Naive thymus-derived CD4-positive, alpha-beta T cell (primary cell): ENCODE measurements at regions not wholly inside any gene's neighbourhood (a gene's known extent, or its start where the extent isn't known, plus 50 kb on each side); places are given as distances from the start of the nearest gene placed in this dataset.

Source experiments
- ATAC-seq: fragments of 150-1000 bp; cut with Tn5 transposase; 2 replicates; pipeline ENCODE4 v1.10.0; 2021; ENCODE audit warnings: mild to moderate bottlenecking, moderate library complexity
- CTCF ChIA-PET: fragments of 350-600 bp; sonication (Branson Sonifier 250); formaldehyde crosslinking; loops from one replicate; lab custom pipeline; 2021; ENCODE audit warnings: antibody characterized with exemption; lab: Charles Lee
- POLR2A ChIA-PET: fragments of 350-600 bp; sonication (Branson Sonifier 250); formaldehyde crosslinking; loops from one replicate; lab custom pipeline; 2021; ENCODE audit warnings: antibody characterized with exemption, inconsistent platforms; lab: Charles Lee
- DNase-seq, 9 donors: peaks; one replicate each; pipeline versions ENCODE4 v3.0.0 to v3.0.0-alpha.2; 2020 to 2022; ENCODE audit warnings: mixed read lengths in 1 of 9
- H3K27ac ChIP-seq: one replicate; pipeline ENCODE4 v1.7.0; 2013; ENCODE audit warnings: mild to moderate bottlenecking, low read depth, low read length, moderate library complexity
- H3K27me3 ChIP-seq, 2 donors: one replicate each; pipeline ENCODE4 v1.7.0; 2013; ENCODE audit warnings: low read length in 2 of 2, mild to moderate bottlenecking in 2 of 2, moderate library complexity in 2 of 2; ENCODE audit not compliant: control insufficient read depth in 2 of 2, insufficient read depth in 2 of 2
- H3K36me3 ChIP-seq, 3 experiments: 1 replicate in 2 of 3; 2 replicates in 1 of 3; pipeline ENCODE4 v1.7.0; 2013; ENCODE audit warnings: low read length in 3 of 3, mild to moderate bottlenecking in 3 of 3, moderate library complexity in 1 of 3; ENCODE audit not compliant: insufficient read depth in 3 of 3, control insufficient read depth in 2 of 3
- H3K4me1 ChIP-seq, 2 donors: one replicate each; pipeline ENCODE4 v1.7.0; 2013; ENCODE audit warnings: low read length in 2 of 2, mild to moderate bottlenecking in 2 of 2, moderate library complexity in 1 of 2; ENCODE audit not compliant: control insufficient read depth in 2 of 2, insufficient read depth in 2 of 2
- H3K4me3 ChIP-seq: 2 replicates; pipeline ENCODE4 v1.7.0; 2013; ENCODE audit warnings: mild to moderate bottlenecking, low read length
- H3K9me3 ChIP-seq, 3 experiments: 1 replicate in 2 of 3; 2 replicates in 1 of 3; pipeline ENCODE4 v1.7.0; 2013; ENCODE audit warnings: low read length in 3 of 3; ENCODE audit not compliant: control insufficient read depth in 2 of 3
- H3K27ac Mint-ChIP-seq, 9 donors: one replicate each; pipeline ENCODE4 v1.8.0; 2020 to 2022; ENCODE audit warnings: mixed read lengths in 9 of 9, mild to moderate bottlenecking in 8 of 9, moderate library complexity in 5 of 9, inconsistent platforms in 2 of 9
- H3K27me3 Mint-ChIP-seq, 5 donors: one replicate each; pipeline ENCODE4 v1.8.0; 2021 to 2022; ENCODE audit warnings: mixed read lengths in 5 of 5, mild to moderate bottlenecking in 1 of 5
- H3K36me3 Mint-ChIP-seq, 5 donors: one replicate each; pipeline ENCODE4 v1.8.0; 2020 to 2022; ENCODE audit warnings: mixed read lengths in 5 of 5, mild to moderate bottlenecking in 3 of 5, inconsistent platforms in 1 of 5
- H3K4me1 Mint-ChIP-seq, 7 donors: one replicate each; pipeline ENCODE4 v1.8.0; 2020 to 2022; ENCODE audit warnings: mixed read lengths in 7 of 7, mild to moderate bottlenecking in 3 of 7, inconsistent platforms in 1 of 7
- H3K4me3 Mint-ChIP-seq, 10 donors: one replicate each; pipeline ENCODE4 v1.8.0; 2020 to 2022; ENCODE audit warnings: mild to moderate bottlenecking in 10 of 10, mixed read lengths in 10 of 10, moderate library complexity in 6 of 10, inconsistent platforms in 2 of 10
- H3K9me3 Mint-ChIP-seq, 11 donors: one replicate each; pipeline ENCODE4 v1.8.0; 2020 to 2022; ENCODE audit warnings: mixed read lengths in 11 of 11, mild to moderate bottlenecking in 4 of 11, inconsistent platforms in 1 of 11, moderate library complexity in 1 of 11
- intact Hi-C, 2 donors: fragments of 100-400 bp; cut with micrococcal nuclease; formaldehyde crosslinking; loops; one replicate each; pipeline ENCODE4 v1.15.1; 2023

DNA sequence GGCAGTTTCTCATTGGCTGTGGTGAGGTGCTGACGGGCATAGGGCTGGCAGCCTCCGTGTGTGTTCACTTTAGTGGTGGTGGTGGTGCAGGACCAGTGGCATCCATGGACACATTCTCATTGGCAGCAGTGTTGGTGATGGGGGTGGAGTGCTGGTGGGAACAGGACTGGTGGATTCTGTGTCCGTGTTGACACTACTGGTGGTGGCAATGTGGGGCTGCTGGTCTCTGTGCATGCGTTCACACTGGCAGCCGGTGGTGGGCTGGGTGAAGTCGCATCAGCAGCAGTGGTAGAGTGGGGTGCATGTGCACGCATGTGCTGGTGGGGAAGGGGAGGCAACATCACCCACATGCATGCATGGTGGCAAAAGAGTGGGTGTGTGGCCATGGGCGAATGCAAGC lies 1471.4 kb upstream of the PCDH20 start:
- Mint-ChIP-seq H3K27ac (no peak overlapping the region), H3K9me3 (peaks cover 0 to 19% (median 5%) of the 10 kb centered on the region in 11 donors), H3K4me3 (no peak overlapping the region), H3K36me3 (peaks cover 0 to 3% (median 0%) of the 10 kb centered on the region in 5 donors), H3K4me1 (no peaks in the 10 kb centered on the region), H3K27me3 (no peaks in the 10 kb centered on the region)
- POLR2A ChIA-PET: no interaction called here
- DNase-seq (no peak), ATAC-seq (no peak)
- Histone ChIP-seq H3K36me3 (no peaks in the 10 kb centered on the region), H3K9me3 (no peaks in the 10 kb centered on the region), H3K4me1 (no peaks in the 10 kb centered on the region), H3K4me3 (no peak overlapping the region), H3K27me3 (no peaks in the 10 kb centered on the region), H3K27ac (no peak overlapping the region)
- CTCF ChIA-PET: no interaction called here
- intact Hi-C loops: no loop called here

DNA sequence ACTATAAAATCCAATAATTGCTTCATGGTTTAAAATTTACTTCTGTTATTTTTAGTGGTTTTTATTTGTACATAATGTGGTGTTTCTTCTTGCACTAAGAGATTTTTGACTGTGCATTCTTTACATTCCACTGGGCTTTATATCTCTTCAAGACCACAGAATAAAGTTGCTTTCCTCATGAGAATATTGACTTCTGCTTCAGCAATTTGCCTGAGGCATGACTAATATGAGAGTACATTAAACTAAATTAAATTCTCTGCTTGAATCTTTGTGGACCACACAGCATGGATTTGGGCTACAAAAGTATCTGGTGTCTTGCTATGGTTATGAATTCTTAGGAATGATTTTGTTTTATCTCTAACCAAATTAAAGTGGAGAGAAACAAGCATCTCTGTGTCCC lies 1463.4 kb upstream of the PCDH20 start:
- ATAC-seq (no peak), DNase-seq (no peak)
- Mint-ChIP-seq H3K36me3 (peaks cover 0 to 3% (median 0%) of the 10 kb centered on the region in 5 donors), H3K27ac (no peak overlapping the region), H3K9me3 (peaks cover 2 to 26% (median 10%) of the 10 kb centered on the region in 11 donors), H3K27me3 (no peaks in the 10 kb centered on the region), H3K4me3 (no peak overlapping the region), H3K4me1 (no peaks in the 10 kb centered on the region)
- ChIA-PET CTCF (no interaction called here), POLR2A (no interaction called here)
- Histone ChIP-seq H3K27me3 (no peaks in the 10 kb centered on the region), H3K9me3 (no peaks in the 10 kb centered on the region), H3K36me3 (no peaks in the 10 kb centered on the region), H3K4me1 (no peaks in the 10 kb centered on the region), H3K4me3 (no peak overlapping the region), H3K27ac (no peak overlapping the region)
- intact Hi-C loops: no loop called here

GRCh38 chr13:62875118-62875640 lies 1459.5 kb upstream of the PCDH20 start:
- Histone ChIP-seq H3K27me3 (no peaks in the 10 kb centered on the region), H3K36me3 (no peaks in the 10 kb centered on the region), H3K4me3 (no peak overlapping the region), H3K9me3 (no peaks in the 10 kb centered on the region), H3K4me1 (no peaks in the 10 kb centered on the region), H3K27ac (no peak overlapping the region)
- ChIA-PET CTCF (no interaction called here), POLR2A (no interaction called here)
- intact Hi-C loops: no loop called here
- peaks cover 0 to 16% (median 5%) of the 10 kb centered on the region in 11 donors for H3K9me3 Mint-ChIP-seq
- H3K4me3 Mint-ChIP-seq: no peak overlapping the region
- no peak for ATAC-seq
- no peaks in the 10 kb centered on the region for H3K4me1 Mint-ChIP-seq
- no peaks in the 10 kb centered on the region for H3K27me3 Mint-ChIP-seq
- H3K27ac Mint-ChIP-seq: no peak overlapping the region
- DNase-seq: no peak
- no peaks in the 10 kb centered on the region for H3K36me3 Mint-ChIP-seq

GRCh38 chr13:62850331-62850730 lies 1434.7 kb upstream of the PCDH20 start:
- Histone ChIP-seq H3K9me3 (no peaks in the 10 kb centered on the region), H3K4me3 (no peak overlapping the region), H3K4me1 (no peaks in the 10 kb centered on the region), H3K27me3 (no peaks in the 10 kb centered on the region), H3K27ac (no peak overlapping the region), H3K36me3 (no peaks in the 10 kb centered on the region)
- H3K4me1 Mint-ChIP-seq: no peaks in the 10 kb centered on the region
- peaks cover 0 to 13% (median 4%) of the 10 kb centered on the region in 11 donors for H3K9me3 Mint-ChIP-seq
- intact Hi-C loops: no loop called here
- DNase-seq (no peak), ATAC-seq (no peak)
- no peak overlapping the region for H3K4me3 Mint-ChIP-seq
- POLR2A ChIA-PET: no interaction called here
- CTCF ChIA-PET: no interaction called here
- no peaks in the 10 kb centered on the region for H3K27me3 Mint-ChIP-seq
- H3K36me3 Mint-ChIP-seq: no peaks in the 10 kb centered on the region
- no peak overlapping the region for H3K27ac Mint-ChIP-seq

DNA sequence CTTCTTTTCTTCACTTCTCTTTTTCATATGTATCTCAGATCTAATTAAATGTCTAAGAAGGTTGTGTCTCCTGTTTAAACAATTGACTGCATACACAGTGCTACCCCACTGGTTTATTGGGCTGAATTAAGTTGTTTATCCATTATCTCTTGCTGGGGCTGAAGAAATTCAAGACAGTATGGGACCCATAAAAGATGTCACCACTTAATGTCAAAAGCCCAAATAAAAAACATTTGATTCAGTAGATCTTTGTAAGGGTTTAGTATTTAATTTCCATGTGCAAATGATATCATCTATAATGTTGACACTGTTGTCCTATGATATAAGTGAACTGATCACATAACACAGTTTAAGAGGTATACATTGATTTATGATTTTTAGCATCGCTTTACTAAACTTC lies 1431.9 kb upstream of the PCDH20 start:
- ATAC-seq: no peak

GRCh38 chr13:62846302-62846701 lies 1430.7 kb upstream of the PCDH20 start:
- Histone ChIP-seq H3K4me1 (no peaks in the 10 kb centered on the region), H3K27me3 (no peaks in the 10 kb centered on the region), H3K4me3 (no peak overlapping the region), H3K9me3 (no peaks in the 10 kb centered on the region), H3K27ac (no peak overlapping the region), H3K36me3 (no peaks in the 10 kb centered on the region)
- H3K4me3 Mint-ChIP-seq: no peak overlapping the region
- no peak overlapping the region for H3K27ac Mint-ChIP-seq
- ChIA-PET POLR2A (no interaction called here), CTCF (no interaction called here)
- DNase-seq (no peak), ATAC-seq (no peak)
- H3K4me1 Mint-ChIP-seq: no peaks in the 10 kb centered on the region
- intact Hi-C loops: no loop called here
- H3K36me3 Mint-ChIP-seq: no peaks in the 10 kb centered on the region
- H3K9me3 Mint-ChIP-seq: peaks cover 0 to 10% (median 2%) of the 10 kb centered on the region in 11 donors
- no peaks in the 10 kb centered on the region for H3K27me3 Mint-ChIP-seq

More for the DNA sequence above, 1431.9 kb upstream of the PCDH20 start:
- no peaks in the 10 kb centered on the region for H3K9me3 ChIP-seq
- Mint-ChIP-seq H3K36me3 (no peaks in the 10 kb centered on the region), H3K27ac (no peak overlapping the region), H3K4me3 (no peak overlapping the region), H3K27me3 (no peaks in the 10 kb centered on the region), H3K9me3 (peaks cover 0 to 10% (median 2%) of the 10 kb centered on the region in 11 donors), H3K4me1 (no peaks in the 10 kb centered on the region)
- no peak overlapping the region for H3K27ac ChIP-seq
- no peaks in the 10 kb centered on the region for H3K4me1 ChIP-seq
- no peaks in the 10 kb centered on the region for H3K27me3 ChIP-seq
- no peaks in the 10 kb centered on the region for H3K36me3 ChIP-seq
- POLR2A ChIA-PET: no interaction called here
- intact Hi-C loops: no loop called here
- H3K4me3 ChIP-seq: no peak overlapping the region
- DNase-seq: no peak
- CTCF ChIA-PET: no interaction called here

- POLR2A ChIA-PET: no interaction called here
- H3K27me3 ChIP-seq: no peaks in the 10 kb centered on the region
- H3K36me3 Mint-ChIP-seq: no peaks in the 10 kb centered on the region
- no peaks in the 10 kb centered on the region for H3K27me3 Mint-ChIP-seq
- DNase-seq (no peak), ATAC-seq (no peak)
- H3K9me3 Mint-ChIP-seq: peaks cover 0 to 8% (median 2%) of the 10 kb centered on the region in 11 donors
- H3K4me1 Mint-ChIP-seq: no peaks in the 10 kb centered on the region
- intact Hi-C loops: no loop called here
- CTCF ChIA-PET: no interaction called here
- no peaks in the 10 kb centered on the region for H3K9me3 ChIP-seq
- no peak overlapping the region for H3K27ac Mint-ChIP-seq
- H3K36me3 ChIP-seq: no peaks in the 10 kb centered on the region
- no peaks in the 10 kb centered on the region for H3K4me1 ChIP-seq
- H3K27ac ChIP-seq: no peak overlapping the region
- no peak overlapping the region for H3K4me3 Mint-ChIP-seq
- no peak overlapping the region for H3K4me3 ChIP-seq
Measured at GRCh38 chr13:62839338-62839737, 1423.7 kb upstream of the PCDH20 start.
